NCI-H2107 treated with DMSO at 0.1 percent for 48 hours (cell line): ENCODE measurements at regions not wholly inside any gene's neighbourhood (a gene's known extent, or its start where the extent isn't known, plus 50 kb on each side); places are given as distances from the start of the nearest gene placed in this dataset.

Source experiments
- DNase-seq: peaks from one replicate; lab custom pipeline; 2025; ENCODE audit not compliant: unreplicated experiment; lab: John Stamatoyannopoulos, UW

DNA sequence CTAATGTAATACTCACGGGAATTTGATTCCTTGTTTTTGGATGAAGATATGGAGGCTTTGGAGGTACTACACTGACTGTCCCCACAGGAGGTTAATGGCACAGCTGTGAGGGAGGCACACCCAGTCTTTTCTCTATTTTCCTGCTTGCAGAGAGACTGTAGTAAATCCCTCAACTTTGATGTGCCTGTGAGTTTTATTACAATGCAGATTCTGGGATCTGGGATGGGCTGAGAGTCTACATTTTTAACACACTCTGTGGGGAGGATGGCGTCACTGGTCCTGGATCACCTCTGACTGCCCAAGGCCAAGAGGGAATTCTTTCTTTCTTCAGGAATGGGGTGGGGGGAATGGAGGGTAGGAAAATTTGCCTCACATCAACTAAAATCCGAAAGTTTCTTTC, 80.2 kb upstream of the NTM start:
- no peak for DNase-seq

DNA sequence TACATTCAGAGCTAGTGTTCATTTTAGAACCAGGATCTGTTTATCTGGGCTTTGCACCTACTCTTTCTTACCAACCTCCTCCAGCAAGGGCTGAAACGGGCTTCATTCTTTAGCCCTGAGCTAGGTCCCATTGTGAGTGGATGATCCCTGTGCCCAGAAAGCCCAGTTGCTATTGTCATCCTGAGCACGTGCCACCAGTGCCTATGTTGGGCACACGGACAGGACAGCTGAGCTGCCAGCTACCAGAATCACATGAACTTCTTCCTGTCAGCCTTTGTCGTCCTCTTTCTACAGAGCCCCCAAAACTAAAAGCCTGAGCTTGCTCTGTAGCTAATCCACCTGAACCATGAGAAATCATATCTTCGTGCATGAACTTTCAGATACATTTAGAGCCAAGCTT, 74.4 kb upstream of the NTM start:
- no peak for DNase-seq

DNA sequence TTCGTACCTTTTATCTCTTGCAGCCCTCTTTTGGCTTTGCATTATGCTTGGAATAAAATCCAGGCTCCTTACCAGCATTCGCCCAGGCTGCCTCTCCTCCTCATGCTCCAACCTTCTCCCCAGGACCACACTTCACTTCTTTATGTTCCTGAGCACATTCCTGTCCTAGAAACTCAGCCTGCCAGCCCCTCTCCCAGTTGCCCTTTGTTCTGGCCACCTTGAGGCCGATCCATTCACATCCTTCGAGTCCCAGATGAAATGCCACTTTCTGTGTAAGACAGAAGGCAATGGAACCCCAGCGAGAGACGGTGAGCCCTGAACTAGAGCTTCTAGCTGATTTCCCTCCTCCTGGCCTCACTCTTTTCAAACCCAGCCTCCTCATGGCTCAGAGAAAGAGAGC, 73.0 kb upstream of the NTM start:
- DNase-seq = no peak

DNA sequence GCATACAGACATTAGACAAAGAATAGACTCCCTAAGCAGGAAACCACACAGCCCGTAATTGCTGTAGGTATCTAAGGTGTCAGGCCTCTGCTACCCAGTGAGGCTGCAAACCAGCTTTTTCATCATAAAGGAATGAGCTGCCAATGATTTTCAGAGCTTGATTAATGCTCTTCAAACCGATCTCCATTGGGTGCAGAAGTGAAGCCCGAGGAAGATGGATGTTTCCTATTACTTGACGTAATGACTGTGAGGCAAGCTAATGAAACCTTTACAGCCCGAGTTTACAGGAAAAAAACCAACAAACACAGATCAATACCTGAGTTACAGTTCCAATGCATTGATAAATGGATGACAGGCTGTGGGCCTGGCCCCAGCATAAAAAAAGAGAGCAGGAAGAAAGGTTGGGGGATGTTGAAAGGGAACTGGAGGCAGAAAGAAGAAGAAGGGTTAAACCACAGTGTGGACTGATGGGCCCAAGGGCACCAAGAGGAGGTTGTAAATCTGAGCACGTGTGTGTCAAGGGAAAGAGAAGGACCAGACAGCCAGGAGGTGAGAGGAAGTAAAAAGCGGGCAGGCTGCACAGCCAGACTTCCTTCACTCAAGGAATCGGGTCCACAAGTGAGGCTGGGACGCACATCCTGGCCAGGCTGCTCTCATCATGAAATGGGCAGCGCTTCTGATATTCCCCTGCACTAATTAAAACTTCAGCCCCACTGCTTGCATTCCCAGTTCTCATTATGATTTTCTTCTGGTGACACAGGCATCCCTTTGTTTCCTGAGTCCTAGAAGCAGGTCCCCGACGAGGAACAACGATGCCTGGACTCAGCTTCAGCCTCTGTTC, 70.6 kb upstream of the NTM start:
- no peak for DNase-seq

DNA sequence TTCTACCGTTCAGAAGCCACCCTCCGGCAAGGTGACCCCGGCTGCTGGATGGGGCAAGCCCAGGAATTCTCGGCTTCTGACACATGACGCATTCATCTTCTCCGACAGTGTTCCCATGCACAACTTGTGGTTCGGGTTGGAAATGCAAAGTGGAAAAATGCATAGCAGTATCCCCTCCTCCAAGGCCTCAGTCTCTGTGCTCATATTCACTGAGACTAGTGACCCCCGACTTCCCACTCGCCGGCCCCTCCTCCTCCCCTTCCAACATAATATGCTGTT, 70.0 kb upstream of the NTM start:
- DNase-seq = no peak

DNA sequence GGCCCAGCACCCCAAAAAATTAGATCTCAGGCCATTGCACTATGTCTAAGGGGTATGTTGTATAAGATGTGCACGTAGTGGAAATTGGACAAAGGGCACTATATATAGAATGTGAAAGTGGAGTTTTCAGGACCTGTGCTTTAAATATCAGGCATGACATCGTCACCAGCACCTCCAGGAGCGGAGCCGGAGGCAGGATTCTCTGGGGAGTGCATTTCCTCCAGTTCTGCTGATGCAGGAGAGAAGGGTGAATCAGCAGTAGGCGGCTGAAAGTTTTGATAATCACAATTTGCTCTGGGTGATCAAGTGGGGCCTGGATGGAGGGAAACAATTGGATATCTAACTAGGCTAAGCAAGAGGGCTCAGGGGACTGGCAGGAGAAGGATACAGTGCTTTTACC, 69.1 kb upstream of the NTM start:
- DNase-seq = no peak

DNA sequence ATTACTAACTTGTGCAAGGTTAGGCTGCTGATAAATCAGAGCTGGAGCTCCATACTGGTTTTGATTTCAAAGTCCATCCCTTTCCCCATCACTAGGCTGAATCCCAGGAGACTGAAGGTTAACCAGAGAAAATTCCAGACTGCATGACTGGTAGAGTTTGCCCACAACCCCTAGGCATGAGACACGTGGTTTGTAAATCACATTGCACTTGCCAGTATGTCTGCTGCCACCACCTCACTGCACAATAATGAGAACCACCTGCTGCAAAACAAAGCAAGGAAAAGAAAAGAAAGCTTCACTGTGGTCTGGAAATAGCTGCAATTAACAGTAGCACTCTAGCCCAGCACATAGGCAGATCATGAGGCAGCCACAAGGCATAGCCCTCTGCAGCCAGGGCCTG, 67.6 kb upstream of the NTM start:
- no peak for DNase-seq

DNA sequence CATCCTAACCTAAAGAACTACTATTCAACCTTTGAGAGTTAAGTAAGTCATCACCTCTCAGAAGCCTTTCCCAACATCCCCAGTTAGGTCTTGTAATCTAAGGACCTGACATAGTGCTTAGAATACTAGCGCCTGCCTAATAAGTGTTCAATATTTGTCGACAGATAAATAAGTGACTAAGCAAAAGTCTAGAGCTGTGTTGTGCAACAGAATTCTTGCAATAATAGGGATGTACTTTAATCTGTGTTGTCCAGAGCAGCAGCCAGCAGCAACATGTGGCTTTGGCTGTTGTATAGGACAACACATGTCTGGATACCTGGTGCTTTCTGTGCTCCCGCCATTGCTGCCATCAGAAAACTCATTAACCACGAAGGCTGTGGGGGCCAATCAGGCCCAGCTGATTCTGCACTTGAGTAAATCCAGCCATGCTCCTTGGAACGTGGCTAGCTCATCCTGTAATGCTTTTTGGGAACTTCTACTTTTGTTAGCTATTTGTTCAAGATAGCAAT, 66.8 kb upstream of the NTM start:
- no peak for DNase-seq

DNA sequence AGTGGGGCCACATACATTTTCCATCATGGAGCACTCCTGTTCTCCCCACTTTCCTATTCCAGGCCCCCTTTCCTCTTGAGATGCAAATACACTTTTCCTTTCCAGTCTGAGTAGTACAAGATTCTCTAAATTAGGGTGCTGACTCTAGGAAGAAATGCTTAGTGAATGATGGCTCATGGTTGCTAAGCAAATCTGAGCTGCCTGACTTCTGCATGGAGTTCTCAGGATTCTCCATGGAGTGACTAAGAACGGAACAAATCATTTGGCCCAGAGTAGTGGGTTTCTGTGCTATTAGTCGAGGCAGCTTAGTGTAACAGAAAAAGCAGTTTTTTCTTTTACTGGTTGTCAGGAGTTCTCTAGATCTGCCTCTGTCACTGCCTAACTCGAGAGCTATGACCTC, 65.4 kb upstream of the NTM start:
- DNase-seq = no peak

DNA sequence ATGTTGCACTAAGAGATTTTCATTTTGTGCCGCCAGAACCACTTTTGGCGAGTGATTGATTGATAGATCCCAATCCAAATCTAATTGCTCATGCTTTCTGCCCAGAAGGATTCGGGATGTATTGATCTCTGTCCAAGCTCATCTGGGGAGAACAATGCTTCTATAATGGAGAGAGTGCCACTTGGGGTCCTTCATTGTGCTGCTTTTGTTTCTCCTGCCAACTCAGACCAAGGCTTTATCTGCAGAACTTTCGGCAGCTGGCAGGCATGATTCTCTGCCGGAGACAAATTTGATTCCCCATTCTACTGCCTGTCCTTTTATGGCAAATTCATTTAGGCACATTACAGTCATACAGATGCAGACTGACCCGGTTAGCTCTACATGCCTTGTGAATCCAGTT, 62.9 kb upstream of the NTM start:
- no peak for DNase-seq

DNA sequence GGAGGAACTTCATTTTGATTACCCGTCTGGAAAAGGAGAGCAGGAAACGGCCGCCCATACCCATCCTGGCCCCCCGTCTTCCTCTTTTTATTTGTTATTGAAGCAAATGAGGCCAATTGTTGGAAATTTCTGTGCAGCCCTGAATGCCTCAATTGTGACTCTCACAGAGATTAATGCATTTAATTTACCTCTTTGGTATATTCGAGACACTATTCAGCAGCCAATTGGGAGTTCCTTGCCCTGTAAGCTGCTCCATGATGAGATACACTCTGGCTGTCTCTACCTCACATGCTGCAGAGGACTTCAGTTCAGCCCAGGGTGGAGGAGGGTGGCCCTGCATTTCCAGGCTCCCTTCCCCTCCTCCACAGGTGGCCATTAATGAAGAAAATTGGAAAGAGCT, 60.6 kb upstream of the NTM start:
- DNase-seq = no peak

DNA sequence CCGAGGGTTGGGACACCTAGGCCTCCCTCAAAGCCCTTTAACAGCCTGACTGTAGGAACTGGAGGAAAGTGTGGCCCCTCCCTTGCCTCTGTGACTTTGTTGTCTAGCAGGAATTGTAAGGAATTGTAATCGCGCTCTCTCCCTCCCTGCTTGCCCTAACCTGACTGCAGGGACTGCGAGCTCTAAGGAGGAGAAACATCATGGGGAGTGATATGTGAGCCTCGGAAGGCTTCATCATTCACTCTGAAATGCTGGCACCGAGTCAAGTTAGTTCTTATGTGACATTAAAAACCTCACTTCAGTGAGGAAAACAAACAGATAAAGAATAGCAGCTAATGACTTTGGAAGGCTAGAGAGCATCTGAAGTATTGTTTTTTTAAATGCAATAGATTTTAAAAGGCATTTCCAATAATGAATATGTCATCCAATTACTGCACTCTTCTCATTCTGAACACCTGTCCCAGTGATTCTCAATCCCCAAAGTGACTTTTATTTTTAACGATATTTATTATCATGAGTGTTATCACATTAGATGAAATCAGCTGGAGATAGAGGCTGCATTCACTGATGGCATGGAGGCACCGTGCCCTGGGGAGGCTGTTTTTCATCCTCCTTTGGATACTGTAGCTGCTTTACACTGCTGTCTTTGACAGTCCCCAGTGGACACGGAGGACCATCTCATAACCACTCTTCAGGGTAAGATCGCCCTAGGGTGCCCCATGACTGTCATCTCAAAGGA, 58.5 kb upstream of the NTM start:
- peak; percentile 48 for DNase-seq
